Stomach smooth muscle (tissue), 2 donors: ENCODE measurements at regions not wholly inside any gene's neighbourhood (a gene's known extent, or its start where the extent isn't known, plus 50 kb on each side); places are given as distances from the start of the nearest gene placed in this dataset.

ENCODE experiments used
- H3K27ac ChIP-seq: one replicate; pipeline ENCODE4 v1.7.0; 2013; ENCODE audit warnings: mild to moderate bottlenecking, low read length, inconsistent platforms
- H3K27me3 ChIP-seq, 2 donors: one replicate each; pipeline ENCODE4 v1.7.0; 2013; ENCODE audit warnings: low read length in 2 of 2; ENCODE audit not compliant: insufficient read depth in 2 of 2, control insufficient read depth in 1 of 2
- H3K36me3 ChIP-seq, 2 donors: one replicate each; pipeline ENCODE4 v1.7.0; 2013; ENCODE audit warnings: low read length in 2 of 2; ENCODE audit not compliant: control insufficient read depth in 2 of 2, insufficient read depth in 2 of 2
- H3K4me1 ChIP-seq: one replicate; pipeline ENCODE4 v1.7.0; 2013; ENCODE audit warnings: low read length; ENCODE audit not compliant: control insufficient read depth, insufficient read depth
- H3K4me3 ChIP-seq, 2 donors: one replicate each; pipeline ENCODE4 v1.7.0; 2013; ENCODE audit warnings: low read length in 2 of 2
- H3K9ac ChIP-seq, 2 donors: one replicate each; pipeline ENCODE4 v1.7.0; 2013; ENCODE audit warnings: low read length in 2 of 2, mild to moderate bottlenecking in 1 of 2
- H3K9me3 ChIP-seq, 2 donors: one replicate each; pipeline ENCODE4 v1.7.0; 2013; ENCODE audit warnings: low read length in 2 of 2; ENCODE audit not compliant: control insufficient read depth in 2 of 2
- donor health status: healthy.
- donor health status: Pancreatic carcinoma.

DNA sequence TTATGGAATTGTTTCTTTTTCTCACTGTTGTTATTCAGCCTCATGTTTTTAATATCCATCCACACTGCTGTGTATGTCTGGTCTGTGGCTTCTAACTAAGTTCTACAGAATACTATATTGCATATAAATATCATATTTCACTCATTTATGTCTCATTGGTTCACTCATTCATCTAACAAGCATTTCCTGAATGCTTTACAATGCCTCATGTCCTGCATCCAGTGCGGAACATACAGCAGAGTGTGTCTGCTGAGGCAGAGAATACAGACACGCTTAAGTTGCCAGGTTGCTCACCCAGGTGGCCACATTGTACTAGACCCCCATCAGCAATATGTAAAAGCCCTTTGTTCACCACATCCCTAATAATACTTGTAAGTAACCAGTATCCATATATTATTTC is 111.8 kb upstream of the CNTNAP2 start:
- no peaks in the 10 kb centered on the region for H3K36me3 ChIP-seq

DNA sequence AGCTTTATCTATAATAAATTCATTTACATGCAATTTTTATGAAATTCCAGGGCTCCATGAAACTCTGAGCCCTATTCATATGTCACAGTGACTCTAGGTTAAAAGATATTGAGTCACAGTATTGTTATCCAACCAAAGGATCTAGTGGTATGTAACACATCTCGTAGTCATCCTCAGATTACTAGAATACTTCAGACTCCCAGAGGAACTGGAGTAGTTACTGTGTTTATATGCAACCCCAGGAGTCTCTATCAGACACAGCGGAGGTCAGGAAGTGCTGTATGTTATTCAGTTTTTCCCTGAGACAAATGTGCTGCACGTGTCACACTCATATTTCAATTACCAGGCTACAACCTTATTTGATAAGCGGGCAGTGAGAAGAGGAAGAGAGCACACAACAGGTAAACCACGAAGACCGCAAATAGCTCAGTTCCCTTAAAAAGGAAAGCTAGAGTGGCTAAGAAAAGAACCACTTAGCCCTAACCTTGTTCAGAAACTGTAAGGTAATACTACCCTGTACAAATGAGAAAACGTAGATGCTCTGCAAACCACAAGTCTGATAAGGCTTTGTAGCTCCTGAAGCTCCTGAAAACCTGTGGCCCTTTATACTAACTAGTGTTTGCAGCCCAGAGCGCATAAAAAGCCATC is 114.0 kb upstream of the CNTNAP2 start:
- Histone ChIP-seq H3K4me1 (no peaks in the 10 kb centered on the region), H3K27ac (no peak overlapping the region), H3K27me3 (no peaks in the 10 kb centered on the region), H3K9ac (no peak overlapping the region), H3K4me3 (no peak overlapping the region), H3K36me3 (no peaks in the 10 kb centered on the region), H3K9me3 (no peaks in the 10 kb centered on the region)

More for the DNA sequence above, 111.8 kb upstream of the CNTNAP2 start:
- Histone ChIP-seq H3K27ac (no peak overlapping the region), H3K4me3 (no peak overlapping the region), H3K27me3 (no peaks in the 10 kb centered on the region), H3K9me3 (no peaks in the 10 kb centered on the region), H3K4me1 (no peaks in the 10 kb centered on the region), H3K9ac (no peak overlapping the region)

DNA sequence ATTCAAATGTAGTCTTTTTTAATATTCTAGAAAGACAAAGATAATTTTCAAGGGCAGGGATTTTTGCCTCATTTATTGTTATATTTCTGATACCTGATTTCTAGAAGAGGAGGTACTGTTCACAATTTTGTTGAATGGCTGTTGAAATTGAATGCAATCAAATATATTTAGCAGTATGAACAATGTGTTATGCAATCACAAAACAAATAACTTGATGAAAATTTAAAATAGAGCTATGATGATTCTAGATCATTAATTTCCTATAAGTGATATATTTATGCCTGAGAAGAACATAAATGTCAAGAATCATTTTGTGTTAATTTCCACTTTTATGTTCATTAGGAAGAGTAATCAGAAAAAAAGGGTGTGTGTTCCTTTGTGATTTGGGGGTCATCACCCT is 114.6 kb upstream of the CNTNAP2 start:
- H3K9ac ChIP-seq = no peak overlapping the region

DNA sequence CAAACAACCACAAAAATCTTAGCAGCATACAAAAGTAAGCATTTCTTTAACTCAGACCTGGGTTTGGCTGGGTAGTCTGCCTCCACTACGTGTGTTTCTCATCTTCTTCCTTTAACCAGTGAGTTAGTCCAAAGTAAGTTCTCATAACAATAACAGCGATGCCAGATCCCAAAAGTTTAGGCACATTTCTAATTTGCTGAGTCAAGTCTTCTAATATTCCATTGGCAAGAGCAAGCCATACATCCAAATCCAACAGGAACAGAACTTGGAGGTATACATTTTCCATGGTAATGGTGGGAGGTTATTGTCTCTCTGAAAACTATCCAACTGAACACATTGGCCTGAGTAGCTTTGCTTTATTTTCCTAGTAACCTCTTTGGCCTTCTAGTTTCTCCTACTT is 115.7 kb upstream of the CNTNAP2 start:
- Histone ChIP-seq H3K4me1 (no peaks in the 10 kb centered on the region), H3K27me3 (no peaks in the 10 kb centered on the region), H3K36me3 (no peaks in the 10 kb centered on the region), H3K9ac (no peak overlapping the region), H3K4me3 (no peak overlapping the region), H3K27ac (no peak overlapping the region), H3K9me3 (no peaks in the 10 kb centered on the region)

More for the DNA sequence above, 114.6 kb upstream of the CNTNAP2 start:
- no peaks in the 10 kb centered on the region for H3K27me3 ChIP-seq
- H3K4me3 ChIP-seq = no peak overlapping the region
- H3K9me3 ChIP-seq = no peaks in the 10 kb centered on the region
- H3K36me3 ChIP-seq = no peaks in the 10 kb centered on the region
- H3K27ac ChIP-seq = no peak overlapping the region
- no peaks in the 10 kb centered on the region for H3K4me1 ChIP-seq

DNA sequence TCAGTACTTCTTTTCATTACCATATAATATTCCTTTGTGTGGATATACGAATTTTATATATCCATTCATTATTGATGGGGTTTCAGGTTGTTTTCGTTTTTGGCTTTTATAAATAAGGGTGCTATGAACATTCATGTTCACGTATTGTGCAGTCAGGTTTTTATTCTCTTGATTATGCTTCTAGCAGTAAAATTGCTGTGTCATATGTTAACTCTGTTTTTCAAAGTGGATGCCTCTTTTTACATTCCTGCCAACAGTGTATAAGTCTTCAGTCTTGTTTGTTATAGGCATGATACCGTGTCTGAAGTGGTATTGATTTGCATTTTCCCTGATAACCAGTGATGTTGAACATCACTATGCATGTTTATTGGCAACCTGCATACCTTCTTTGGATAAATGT is 127.1 kb upstream of the CNTNAP2 start:
- no peak overlapping the region for H3K27ac ChIP-seq
- no peaks in the 10 kb centered on the region for H3K4me1 ChIP-seq
- no peaks in the 10 kb centered on the region for H3K36me3 ChIP-seq
- H3K9me3 ChIP-seq = no peaks in the 10 kb centered on the region
- no peaks in the 10 kb centered on the region for H3K27me3 ChIP-seq
- no peak overlapping the region for H3K4me3 ChIP-seq
- no peak overlapping the region for H3K9ac ChIP-seq

DNA sequence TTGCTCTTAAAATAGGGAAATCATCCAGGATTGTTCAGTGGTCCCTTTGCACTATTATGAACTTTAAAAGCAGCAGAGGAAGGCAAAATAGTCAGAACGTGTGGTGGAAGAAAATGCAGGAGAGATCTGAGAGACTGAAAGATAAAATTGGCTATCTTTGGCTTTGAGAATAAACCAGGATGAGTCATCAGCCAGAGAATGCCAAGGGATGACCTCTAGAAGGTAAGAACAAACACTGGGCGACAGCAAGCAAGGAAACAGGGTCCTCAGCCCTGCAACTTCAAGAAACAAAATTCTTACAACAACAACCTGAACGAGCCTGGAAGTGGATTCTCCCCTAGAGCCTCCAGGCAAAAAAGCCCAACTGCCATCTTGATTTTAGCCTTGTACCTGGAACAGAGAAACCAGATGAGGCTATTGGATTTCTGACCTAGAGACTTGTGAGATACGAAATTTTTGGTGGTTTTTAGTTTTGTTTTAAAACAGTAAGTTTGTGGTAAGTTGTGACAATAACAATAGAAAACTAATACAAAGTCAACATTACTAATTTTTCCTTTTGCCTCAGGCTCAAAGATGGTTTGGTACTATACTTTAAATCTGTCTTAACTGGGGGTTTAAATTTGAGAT is 130.2 kb upstream of the CNTNAP2 start:
- no peaks in the 10 kb centered on the region for H3K9me3 ChIP-seq
- H3K36me3 ChIP-seq = no peaks in the 10 kb centered on the region
- no peaks in the 10 kb centered on the region for H3K4me1 ChIP-seq
- no peaks in the 10 kb centered on the region for H3K27me3 ChIP-seq
- H3K4me3 ChIP-seq = no peak overlapping the region
- no peak overlapping the region for H3K9ac ChIP-seq
- H3K27ac ChIP-seq = no peak overlapping the region

DNA sequence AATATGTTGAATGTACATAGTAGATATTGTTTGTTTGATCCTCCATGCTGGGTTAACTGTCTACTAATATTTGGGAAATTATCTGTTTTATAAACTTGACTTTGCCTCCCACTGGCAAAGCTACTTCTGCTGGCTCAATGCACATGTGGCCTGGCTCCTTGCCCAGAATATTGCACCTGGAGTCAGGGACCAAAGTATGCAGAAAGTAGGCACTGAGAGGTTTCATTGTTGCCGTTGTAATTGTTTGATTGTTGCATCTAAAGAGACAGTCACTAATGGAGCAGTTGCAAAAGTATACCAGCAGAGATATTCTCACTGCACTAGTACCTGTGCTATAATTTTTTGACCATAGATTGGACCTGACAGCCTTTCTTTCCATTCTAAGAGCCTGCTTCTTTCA is 137.8 kb upstream of the CNTNAP2 start:
- no peaks in the 10 kb centered on the region for H3K27me3 ChIP-seq
- H3K4me3 ChIP-seq = no peak overlapping the region
- H3K27ac ChIP-seq = no peak overlapping the region
- no peaks in the 10 kb centered on the region for H3K36me3 ChIP-seq
- H3K9me3 ChIP-seq = no peaks in the 10 kb centered on the region
- no peak overlapping the region for H3K9ac ChIP-seq
- no peaks in the 10 kb centered on the region for H3K4me1 ChIP-seq

DNA sequence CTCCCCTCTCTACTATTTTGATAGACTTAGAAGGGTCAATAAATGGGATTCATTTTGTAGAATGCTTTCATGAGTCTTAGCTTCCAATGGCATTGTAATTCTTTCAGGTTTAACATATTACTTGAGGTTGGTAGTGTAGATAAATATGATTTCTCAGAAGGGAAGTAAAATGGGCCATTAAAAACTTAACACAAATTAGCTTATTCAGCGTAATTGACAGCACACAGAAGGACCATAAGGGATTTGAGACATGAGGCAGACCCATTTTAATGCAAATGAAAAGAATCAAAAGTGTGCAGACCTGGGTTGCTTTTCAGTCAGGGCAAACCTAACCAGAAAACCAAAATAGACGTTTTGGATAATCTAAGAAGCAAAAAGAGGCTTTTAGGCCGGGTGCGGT is 156.6 kb upstream of the CNTNAP2 start:
- Histone ChIP-seq H3K9ac (no peak overlapping the region), H3K9me3 (no peaks in the 10 kb centered on the region), H3K27me3 (no peaks in the 10 kb centered on the region), H3K4me3 (no peak overlapping the region), H3K27ac (no peak overlapping the region), H3K4me1 (no peaks in the 10 kb centered on the region), H3K36me3 (no peaks in the 10 kb centered on the region)

DNA sequence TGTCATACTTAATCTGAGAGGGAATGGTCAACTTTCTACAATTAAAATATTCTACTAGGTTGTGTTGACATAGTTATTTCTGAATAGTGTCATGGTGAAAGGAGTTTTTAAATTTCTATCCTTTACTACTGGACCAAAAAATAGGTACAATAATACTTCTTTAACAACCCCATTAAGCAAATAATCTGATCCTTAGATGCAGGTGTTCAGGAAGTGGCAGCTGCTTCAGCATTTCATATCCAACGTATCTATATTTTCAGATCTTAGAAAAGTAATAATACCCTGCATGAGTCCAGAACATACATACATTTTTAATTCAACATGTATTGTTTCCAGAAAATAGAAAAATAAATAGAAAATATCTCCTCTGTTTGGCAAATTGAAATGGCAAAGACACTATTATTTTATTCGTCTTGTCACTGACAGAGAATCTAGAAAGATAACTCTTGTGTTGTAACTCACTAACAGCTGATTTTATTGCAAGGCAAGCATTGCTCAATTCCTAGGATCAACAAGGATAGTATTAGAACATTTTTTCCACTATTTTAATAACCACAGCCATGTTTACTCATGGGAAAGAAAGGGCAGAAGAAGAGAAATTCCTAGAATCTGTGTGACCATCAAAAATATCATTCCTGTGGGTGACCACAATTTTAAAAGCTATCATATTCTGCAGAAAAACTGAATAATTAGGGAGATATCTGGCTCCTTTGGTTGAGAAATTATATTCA is 159.3 kb upstream of the CNTNAP2 start:
- Histone ChIP-seq H3K4me3 (no peak overlapping the region), H3K36me3 (no peaks in the 10 kb centered on the region), H3K4me1 (no peaks in the 10 kb centered on the region), H3K9ac (no peak overlapping the region), H3K27ac (no peak overlapping the region), H3K27me3 (no peaks in the 10 kb centered on the region), H3K9me3 (no peaks in the 10 kb centered on the region)

DNA sequence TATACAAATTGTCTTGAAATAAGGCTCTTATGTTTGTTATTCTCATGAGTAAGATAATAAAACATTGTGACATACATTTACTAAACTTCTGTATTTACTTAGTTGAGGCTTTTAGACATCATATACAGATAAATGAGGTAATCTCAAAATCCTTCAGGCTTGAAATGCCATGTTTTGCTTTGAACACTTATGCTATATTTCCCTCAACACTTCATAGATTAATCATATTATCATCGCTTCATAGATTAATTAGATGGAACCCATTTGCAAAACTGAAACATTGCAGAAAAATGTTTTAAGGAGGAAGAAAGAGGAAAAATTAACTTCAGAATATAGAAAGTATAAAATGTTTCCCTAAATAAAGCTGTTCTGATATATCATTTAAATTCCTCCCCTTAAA is 165.0 kb upstream of the CNTNAP2 start:
- Histone ChIP-seq H3K36me3 (no peaks in the 10 kb centered on the region), H3K9me3 (no peaks in the 10 kb centered on the region), H3K4me3 (no peak overlapping the region), H3K9ac (no peak overlapping the region), H3K4me1 (no peaks in the 10 kb centered on the region), H3K27ac (no peak overlapping the region), H3K27me3 (no peaks in the 10 kb centered on the region)

DNA sequence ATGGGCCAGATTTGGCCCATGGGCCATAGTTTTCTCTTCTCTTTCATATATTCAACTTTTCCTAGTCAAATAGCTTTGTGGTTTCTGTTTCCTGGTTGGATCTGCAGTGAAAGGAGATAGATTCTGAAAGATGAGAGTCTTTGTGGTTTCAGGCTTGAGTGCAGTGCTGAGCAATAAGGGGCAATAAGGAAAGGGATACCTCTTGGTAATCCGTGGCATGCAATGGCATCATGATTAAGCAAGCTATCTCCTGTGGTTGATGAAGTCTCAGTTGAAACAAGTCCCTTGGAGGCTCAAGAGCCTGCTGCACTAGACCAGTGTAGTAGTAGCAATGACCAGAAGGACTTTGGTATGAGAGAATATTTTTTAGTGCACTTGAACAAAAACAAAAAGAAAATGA is 187.7 kb upstream of the CNTNAP2 start:
- Histone ChIP-seq H3K27ac (no peak overlapping the region), H3K9me3 (no peaks in the 10 kb centered on the region), H3K36me3 (no peaks in the 10 kb centered on the region), H3K4me3 (no peak overlapping the region), H3K27me3 (no peaks in the 10 kb centered on the region), H3K9ac (no peak overlapping the region), H3K4me1 (no peaks in the 10 kb centered on the region)
